GM19351 (cell line): ENCODE measurements at regions not wholly inside any gene's neighbourhood (a gene's known extent, or its start where the extent isn't known, plus 50 kb on each side); places are given as distances from the start of the nearest gene placed in this dataset.

ENCODE experiments used
- ATAC-seq: cut with Tn5 transposase; IDR thresholded peaks from one replicate; pipeline ENCODE4 v1.9.1; 2021; ENCODE audit warnings: mild to moderate bottlenecking, moderate library complexity; ENCODE audit not compliant: unreplicated experiment

- no peak for ATAC-seq
Observed at GRCh38 chr4:175369087-175369486, 443.0 kb downstream of the GPM6A start.

DNA sequence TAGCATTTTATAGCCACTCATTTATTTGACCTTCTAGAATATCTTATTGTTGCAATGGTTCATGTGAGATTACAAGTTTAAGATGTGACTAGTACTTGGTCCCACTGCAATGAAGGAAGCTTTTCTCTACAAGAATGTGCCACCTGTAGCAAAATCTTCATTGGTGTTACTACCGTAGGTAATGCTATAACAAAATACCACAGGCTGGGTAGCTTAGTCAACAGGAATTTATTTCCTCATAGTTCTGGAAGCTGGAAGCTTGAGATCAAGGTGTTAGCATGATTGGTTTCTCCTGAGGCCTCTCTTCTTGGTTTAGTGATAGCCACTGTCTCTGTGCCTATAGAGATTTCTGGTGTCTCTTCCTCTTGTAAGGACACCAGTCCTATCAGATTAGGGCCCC is 441.0 kb downstream of the GPM6A start:
- ATAC-seq: no peak

DNA sequence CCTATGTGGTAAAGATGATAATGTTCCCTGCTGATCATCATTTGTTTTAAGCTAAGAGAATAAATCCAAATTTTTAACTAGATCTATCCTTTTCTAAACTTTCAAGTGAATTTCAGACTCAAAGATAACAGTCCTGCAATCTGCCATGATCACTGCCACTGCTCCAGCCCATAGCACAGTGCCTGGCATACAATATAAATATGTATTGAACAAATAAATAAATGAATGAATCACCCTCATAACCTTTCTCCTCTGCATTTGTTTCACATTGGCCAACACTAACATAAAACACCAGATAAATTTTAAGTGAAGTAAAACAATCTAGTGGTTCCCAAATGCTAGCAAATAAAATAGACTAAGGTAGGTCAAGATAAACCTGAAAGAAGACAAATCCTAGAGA is 439.0 kb downstream of the GPM6A start:
- no peak for ATAC-seq

- ATAC-seq: no peak
Observed at GRCh38 chr4:175374459-175374858, 437.6 kb downstream of the GPM6A start.

- ATAC-seq: no peak
Observed at GRCh38 chr4:175376287-175376977, 435.6 kb downstream of the GPM6A start.

- ATAC-seq: no peak
Observed at GRCh38 chr4:175377203-175377602, 434.9 kb downstream of the GPM6A start.

DNA sequence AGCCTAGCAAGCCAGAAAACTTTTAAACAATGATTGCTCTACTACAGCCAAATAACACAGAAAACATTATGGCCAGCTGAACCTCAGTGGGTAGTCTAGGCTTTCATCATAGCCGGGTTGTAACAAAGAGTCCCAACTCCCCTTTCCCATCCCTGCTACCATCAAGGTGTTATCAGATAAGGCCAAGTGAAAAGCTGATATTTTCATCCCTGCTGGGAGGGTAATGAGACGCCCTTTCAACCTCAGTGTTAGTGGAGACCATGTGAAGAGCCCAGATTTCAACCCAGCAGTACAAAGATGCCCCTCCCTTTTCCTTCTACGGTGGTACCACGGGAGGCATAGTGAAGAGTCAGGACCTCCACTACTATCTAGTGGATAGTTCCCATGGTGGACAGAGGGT is 433.7 kb downstream of the GPM6A start:
- ATAC-seq: no peak

GRCh38 chr4:175380841-175381240 is 431.2 kb downstream of the GPM6A start:
- ATAC-seq: no peak

- ATAC-seq: no peak
Observed at GRCh38 chr4:175385797-175386196, 426.3 kb downstream of the GPM6A start.

DNA sequence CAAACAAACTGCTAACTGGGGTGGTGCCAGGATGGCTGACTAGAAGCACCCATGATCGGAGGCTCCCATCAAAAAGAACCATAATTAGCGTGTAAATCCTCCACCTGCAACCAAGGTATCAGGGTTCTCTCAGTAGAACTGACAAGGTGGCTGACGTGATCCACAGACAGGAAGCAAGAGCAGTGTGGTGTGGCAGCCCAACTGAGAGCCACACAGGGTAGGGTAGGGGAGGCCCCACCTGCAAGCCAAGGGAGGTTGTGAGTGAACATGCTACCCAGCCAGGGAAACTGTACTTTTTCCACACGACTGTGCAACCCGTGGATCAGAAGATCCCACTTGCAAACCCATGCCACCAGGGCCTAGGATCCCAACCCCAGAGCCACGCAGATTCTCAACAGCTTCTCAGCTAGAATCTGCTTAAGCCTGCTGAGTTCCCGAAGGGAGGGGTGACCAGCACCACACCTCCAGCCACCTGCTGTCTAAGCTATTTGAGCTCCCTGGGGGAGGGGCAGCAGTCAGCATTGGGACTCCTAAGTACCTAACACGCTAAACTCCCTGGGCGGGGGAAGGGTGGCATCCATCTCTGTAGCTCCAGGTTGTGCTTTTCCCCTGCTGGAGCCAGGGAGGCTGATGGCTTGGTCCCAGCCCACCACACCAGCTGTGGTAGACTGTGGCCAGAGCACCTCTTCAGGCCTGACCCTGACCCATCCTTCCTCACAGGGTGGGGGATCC is 425.1 kb downstream of the GPM6A start:
- peak; percentile 61 for ATAC-seq

GRCh38 chr4:175394208-175394607 is 417.9 kb downstream of the GPM6A start:
- no peak for ATAC-seq

DNA sequence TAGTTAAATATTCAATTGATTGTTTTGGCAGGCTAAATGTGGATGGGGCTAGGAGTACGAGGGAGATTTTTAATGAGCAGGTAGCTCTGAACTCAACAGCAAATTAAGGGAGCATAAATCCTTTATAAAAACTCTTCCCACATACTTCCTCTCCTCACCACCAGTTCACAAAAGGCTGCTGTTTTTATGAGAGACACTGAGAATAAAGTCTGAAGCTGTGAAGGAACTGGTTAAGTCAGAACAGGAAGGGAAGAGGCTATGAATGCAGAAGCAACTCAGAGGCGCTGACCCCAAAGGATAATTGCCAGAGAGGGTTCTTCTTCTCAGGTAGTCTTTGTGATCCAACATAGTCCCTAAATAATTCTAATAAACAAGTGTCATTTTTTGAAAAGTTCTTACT is 406.1 kb downstream of the GPM6A start:
- ATAC-seq: no peak

GRCh38 chr4:175407926-175408325 is 404.1 kb downstream of the GPM6A start:
- no peak for ATAC-seq

DNA sequence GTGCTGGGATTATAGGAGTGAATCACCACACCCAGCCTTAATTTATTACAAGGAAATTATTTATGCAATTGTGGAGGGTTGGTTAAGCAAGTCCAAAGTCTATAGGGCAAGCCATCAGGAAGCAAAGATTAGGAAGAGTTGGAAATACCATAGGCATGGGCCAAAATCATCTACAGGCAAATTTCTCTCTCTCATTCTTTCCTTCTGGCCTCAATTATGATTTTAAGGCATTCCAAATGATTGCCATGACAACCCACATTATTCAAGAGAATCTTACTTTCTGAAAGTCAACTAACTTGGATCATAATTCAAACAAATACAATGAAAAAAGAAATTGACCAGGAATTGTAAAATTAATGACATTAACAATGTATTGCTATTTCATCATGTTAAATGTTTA is 400.8 kb downstream of the GPM6A start:
- ATAC-seq: no peak

DNA sequence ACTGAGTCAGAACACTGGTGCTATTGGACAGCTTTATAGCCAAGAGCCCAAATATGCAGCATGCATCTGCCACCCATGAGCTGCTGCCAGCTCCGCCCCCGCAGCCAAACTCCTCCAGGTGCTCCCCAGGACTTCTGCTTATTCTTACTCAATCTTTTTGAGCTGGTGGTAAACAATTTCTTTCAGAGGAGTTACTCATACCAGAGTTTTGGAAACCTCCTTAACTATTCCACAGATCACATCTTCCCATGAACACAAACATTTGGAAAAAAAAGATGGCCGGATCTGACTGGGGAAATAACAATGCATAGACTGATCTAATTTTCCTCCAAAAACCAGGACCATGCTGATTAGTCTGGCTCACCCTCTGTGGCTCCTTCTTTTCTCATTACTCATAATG is 399.9 kb downstream of the GPM6A start:
- ATAC-seq: no peak

GRCh38 chr4:175412746-175413145 is 399.3 kb downstream of the GPM6A start:
- no peak for ATAC-seq

- no peak for ATAC-seq
Observed at GRCh38 chr4:175413561-175413960, 398.5 kb downstream of the GPM6A start.

- ATAC-seq: no peak
Observed at GRCh38 chr4:175414602-175415001, 397.5 kb downstream of the GPM6A start.

DNA sequence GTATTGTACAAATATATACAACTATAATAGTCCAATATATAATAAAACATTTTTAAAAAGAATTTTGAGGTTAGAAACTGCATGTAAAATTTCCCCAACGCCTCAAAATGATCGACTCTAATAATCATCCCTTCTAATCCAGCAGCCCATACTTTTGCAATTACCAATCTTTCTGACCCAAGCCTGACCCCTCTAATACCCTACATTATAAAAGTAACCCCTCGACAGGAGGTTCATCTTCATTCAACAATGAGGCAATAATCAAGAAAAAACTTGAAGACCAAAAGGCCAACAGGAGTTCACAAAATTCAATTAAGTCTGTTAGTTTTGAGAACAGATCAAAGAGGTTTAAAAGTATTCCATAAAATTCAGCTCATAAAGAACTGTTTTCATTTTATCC is 393.5 kb downstream of the GPM6A start:
- no peak for ATAC-seq

DNA sequence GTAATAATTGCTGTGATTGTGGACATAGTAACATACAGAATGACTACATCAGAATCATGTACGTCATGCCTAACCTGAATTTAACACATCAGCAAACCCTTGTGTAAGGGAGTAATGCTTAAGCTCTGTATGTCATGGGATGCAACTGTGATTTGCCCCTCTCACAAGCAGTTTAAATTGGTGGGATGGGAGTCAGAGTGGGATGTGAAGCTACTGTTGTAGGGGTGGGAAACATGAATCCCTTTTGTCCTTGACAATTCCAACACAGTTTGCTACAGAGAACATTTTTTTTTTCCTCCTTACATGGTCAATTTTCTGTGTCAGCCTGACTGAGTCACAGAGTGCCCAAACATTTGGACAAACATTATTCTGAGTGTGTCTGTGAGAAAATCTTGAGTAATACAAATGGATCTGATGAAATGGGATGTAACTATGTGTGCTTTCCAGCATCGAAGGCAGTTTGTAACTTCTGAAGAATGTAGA is 392.8 kb downstream of the GPM6A start:
- ATAC-seq: no peak

DNA sequence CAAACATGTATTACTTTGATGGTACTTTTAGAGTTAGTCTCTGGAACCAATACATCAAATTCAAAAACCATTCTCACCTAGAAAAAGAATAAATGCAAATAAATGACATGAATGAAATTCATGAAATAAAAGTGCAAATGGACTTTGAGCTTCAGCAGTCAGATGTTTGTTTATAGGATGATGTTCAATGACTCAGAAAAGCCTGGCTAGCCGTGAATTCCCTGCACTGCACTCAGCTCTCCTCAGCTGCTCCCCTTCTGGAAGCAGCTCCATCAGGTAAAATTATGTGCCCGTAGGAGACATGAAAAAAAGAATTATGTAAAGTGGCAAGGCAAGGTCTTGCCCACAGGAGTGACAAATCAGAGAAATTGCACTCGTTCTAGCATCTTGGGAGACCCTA is 390.6 kb downstream of the GPM6A start:
- no peak for ATAC-seq

DNA sequence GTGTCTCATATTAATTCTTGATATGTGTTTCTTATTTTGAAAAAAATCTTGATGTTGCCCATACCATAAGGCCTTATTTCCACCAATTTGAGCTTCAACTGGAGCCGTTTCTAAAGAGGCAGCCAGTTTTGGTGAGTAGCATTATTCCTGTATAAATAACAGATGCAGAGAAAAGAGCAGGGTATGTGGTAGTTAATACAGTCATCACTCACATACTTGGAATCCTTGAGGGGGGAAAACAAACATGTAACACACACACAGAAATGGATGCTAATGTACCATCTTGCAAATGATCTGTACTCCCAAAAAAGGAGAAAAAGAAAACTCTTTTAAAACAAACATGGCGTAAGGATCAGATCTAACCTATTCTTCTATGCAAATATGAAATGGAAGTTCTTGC is 389.7 kb downstream of the GPM6A start:
- no peak for ATAC-seq

GRCh38 chr4:175424111-175424510 is 388.0 kb downstream of the GPM6A start:
- no peak for ATAC-seq
